ENCODE measurements at regions not wholly inside any gene's neighbourhood (a gene's known extent, or its start where the extent isn't known, plus 50 kb on each side); places are given as distances from the start of the nearest gene placed in this dataset.
"Not testable (repeated sequence)": the region's sequence is repeated elsewhere in the genome, so short reads cannot be mapped to it uniquely, and the experiment has no call there.

GRCh38 chr5:86228147-86228546 lies 389.6 kb upstream of the COX7C start:
- no peaks in the 10 kb centered on the region for H3K36me3 ChIP-seq
- no peak overlapping the region for H3K27ac ChIP-seq
- H3K27me3 ChIP-seq = no peaks in the 10 kb centered on the region
- no peak overlapping the region for H3K4me3 ChIP-seq
- H3K4me1 ChIP-seq = no peaks in the 10 kb centered on the region
- no peaks in the 10 kb centered on the region for H3K9me3 ChIP-seq
- TF ChIP-seq, protein P1, sequence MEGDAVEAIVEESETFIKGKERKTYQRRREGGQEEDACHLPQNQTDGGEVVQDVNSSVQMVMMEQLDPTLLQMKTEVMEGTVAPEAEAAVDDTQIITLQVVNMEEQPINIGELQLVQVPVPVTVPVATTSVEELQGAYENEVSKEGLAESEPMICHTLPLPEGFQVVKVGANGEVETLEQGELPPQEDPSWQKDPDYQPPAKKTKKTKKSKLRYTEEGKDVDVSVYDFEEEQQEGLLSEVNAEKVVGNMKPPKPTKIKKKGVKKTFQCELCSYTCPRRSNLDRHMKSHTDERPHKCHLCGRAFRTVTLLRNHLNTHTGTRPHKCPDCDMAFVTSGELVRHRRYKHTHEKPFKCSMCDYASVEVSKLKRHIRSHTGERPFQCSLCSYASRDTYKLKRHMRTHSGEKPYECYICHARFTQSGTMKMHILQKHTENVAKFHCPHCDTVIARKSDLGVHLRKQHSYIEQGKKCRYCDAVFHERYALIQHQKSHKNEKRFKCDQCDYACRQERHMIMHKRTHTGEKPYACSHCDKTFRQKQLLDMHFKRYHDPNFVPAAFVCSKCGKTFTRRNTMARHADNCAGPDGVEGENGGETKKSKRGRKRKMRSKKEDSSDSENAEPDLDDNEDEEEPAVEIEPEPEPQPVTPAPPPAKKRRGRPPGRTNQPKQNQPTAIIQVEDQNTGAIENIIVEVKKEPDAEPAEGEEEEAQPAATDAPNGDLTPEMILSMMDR (IDR thresholded peaks at IDR 0.05) = no peak
- intact Hi-C loops (cut with DNase I) = no loop called here
- no peak for DNase-seq (ENCODE audit: low spot score in 2 of 2)

GRCh38 chr5:86232246-86232645 lies 385.5 kb upstream of the COX7C start:
- H3K27me3 ChIP-seq = no peaks in the 10 kb centered on the region
- H3K27ac ChIP-seq = no peak overlapping the region
- intact Hi-C loops (cut with DNase I) = no loop called here
- TF ChIP-seq, protein P1 (IDR thresholded peaks at IDR 0.05) = no peak
- no peak for DNase-seq (ENCODE audit: low spot score in 2 of 2)
- no peaks in the 10 kb centered on the region for H3K4me1 ChIP-seq
- no peaks in the 10 kb centered on the region for H3K36me3 ChIP-seq
- H3K9me3 ChIP-seq = no peaks in the 10 kb centered on the region
- no peak overlapping the region for H3K4me3 ChIP-seq

DNA sequence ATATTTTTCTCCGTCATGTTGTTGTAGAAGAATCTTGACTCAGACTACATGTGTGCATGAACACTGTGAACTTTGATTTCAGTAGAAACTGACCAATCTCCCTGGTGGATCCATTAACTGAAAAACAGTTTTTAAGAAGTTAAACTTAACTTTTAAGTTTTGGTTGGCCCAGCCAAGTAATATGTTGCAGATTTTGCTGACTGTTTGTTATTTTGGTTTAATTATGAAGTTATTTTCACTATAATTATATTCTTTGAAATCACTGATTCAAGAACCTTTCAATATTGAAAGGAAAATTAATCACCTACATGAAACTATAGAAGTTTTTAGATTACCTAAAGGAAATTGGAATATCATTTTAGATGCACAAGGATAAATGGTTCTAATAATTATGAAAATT lies 373.6 kb upstream of the COX7C start:
- H3K4me1 ChIP-seq = no peaks in the 10 kb centered on the region

DNA sequence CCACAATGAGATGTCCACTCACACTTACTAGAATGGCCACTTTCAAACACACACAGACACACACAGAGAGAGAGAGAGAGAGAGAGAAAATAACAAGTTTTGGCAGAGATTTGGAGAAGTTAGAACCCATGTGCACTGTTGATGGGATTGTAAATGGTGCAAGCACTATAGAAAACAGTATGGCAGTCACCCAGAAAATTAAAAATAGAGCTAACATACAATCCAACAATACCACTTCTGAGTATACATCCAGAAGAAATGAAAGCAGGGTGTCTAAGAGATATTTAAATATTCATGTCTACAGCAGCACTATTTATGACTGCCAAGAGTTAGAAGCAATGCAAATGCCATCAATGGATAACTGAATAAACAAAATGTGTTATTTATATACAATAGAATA lies 359.9 kb upstream of the COX7C start:
- Histone ChIP-seq H3K4me3 (no peak overlapping the region), H3K36me3 (no peaks in the 10 kb centered on the region), H3K27me3 (no peaks in the 10 kb centered on the region), H3K27ac (no peak overlapping the region), H3K4me1 (no peaks in the 10 kb centered on the region), H3K9me3 (no peaks in the 10 kb centered on the region)
- no peak for DNase-seq (ENCODE audit: low spot score in 2 of 2)
- intact Hi-C loops (cut with DNase I) = no loop called here
- TF ChIP-seq, protein P1 (IDR thresholded peaks at IDR 0.05) = no peak

More for the DNA sequence above, 373.6 kb upstream of the COX7C start:
- no peak overlapping the region for H3K4me3 ChIP-seq
- no peaks in the 10 kb centered on the region for H3K9me3 ChIP-seq
- intact Hi-C loops (cut with DNase I) = no loop called here
- H3K36me3 ChIP-seq = no peaks in the 10 kb centered on the region
- no peak overlapping the region for H3K27ac ChIP-seq
- H3K27me3 ChIP-seq = no peaks in the 10 kb centered on the region
- TF ChIP-seq, protein P1 (IDR thresholded peaks at IDR 0.05) = no peak
- DNase-seq (ENCODE audit: low spot score in 2 of 2) = no peak

GRCh38 chr5:86284400-86285190 lies 333.1 kb upstream of the COX7C start:
- H3K9me3 ChIP-seq; H3K27me3 ChIP-seq; DNase-seq (ENCODE audit: low spot score in 2 of 2); H3K4me1 ChIP-seq; H3K27ac ChIP-seq; intact Hi-C loops (cut with DNase I); H3K4me3 ChIP-seq; H3K36me3 ChIP-seq: not testable (repeated sequence)

DNA sequence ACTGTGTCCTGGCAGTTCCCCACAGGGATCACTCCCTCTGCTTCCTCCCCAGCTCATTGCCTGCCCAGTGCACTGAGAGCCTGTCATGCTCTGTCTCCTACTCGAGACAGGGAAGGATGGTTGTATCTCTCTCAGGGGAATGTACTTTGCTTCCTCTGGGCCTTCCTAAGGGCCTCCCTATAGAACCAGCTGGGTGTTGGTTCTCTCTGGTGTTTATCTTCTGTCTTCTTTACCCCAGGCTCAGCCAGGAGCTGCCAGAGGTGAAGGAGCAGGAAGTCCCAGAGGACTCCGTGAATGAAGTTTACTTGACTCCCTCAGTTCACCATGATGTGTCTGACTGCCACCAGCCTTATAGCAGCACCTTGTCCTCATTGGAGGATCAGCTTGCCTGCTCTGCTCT lies 330.3 kb upstream of the COX7C start:
- H3K36me3 ChIP-seq; H3K27me3 ChIP-seq; H3K4me1 ChIP-seq; intact Hi-C loops (cut with DNase I); H3K27ac ChIP-seq; DNase-seq (ENCODE audit: low spot score in 2 of 2); H3K4me3 ChIP-seq; H3K9me3 ChIP-seq: not testable (repeated sequence)

DNA sequence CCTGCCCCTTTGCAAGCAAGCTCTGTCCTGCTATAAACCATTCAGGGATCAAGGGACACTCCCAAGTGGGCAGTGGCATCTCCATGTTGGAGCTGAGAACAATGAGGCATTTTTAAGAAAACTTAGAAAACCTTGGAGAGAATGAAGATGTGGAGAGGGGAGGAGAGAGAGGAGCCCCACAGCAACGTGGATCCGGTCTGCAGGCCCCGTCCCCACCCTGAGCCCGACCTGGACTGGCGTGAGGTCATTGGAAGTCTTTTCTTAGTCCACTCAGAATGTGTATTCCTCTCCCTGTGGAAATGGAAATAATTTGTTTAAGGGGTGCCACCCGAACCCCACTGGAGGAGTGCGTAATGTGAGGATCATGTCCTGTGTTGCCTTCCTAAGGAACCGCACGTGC lies 328.0 kb upstream of the COX7C start:
- H3K27ac ChIP-seq; H3K36me3 ChIP-seq; intact Hi-C loops (cut with DNase I); H3K27me3 ChIP-seq; H3K4me3 ChIP-seq; H3K4me1 ChIP-seq; H3K9me3 ChIP-seq; DNase-seq (ENCODE audit: low spot score in 2 of 2): not testable (repeated sequence)

DNA sequence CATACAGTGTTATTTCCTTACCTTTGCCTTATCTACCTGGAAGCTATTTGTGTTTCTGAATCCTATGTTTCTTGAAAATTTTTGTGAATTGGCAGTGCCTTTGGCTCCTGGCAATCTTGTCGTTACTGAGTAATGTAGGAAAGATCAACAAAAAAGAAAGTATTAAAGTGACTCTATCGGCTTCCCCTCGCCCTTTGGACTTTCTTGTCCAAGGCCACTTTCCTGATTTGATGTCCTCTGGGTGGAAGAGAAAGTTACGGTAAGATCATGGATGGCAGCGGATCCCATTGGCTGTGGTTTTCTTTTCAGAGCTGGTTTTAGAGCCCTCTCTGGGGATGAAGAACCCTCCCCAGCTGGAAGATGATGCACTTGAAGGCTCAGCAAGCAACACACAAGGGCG lies 324.9 kb upstream of the COX7C start:
- intact Hi-C loops (cut with DNase I); H3K9me3 ChIP-seq; H3K27me3 ChIP-seq; H3K4me1 ChIP-seq; H3K27ac ChIP-seq; H3K36me3 ChIP-seq; DNase-seq (ENCODE audit: low spot score in 2 of 2); H3K4me3 ChIP-seq: not testable (repeated sequence)

DNA sequence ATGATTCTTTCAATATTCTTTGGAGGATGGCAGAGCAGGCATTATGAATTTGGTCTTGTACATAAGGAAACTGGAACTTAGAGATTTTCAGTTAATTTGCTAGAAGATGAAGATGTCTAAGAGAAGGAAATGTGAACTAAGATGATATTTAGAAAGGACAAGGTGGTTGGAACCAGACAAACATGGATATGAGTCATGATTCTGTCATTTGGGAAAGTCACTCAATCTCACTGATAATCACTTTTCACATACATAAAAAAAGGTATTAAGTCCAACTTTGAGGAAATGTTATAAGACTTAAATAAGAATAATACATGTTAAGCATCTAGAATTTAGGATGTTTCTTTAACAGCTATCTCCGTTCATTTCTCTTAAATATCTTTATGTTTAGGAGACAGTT lies 315.1 kb upstream of the COX7C start:
- H3K36me3 ChIP-seq; intact Hi-C loops (cut with DNase I); H3K9me3 ChIP-seq; DNase-seq (ENCODE audit: low spot score in 2 of 2); H3K4me1 ChIP-seq; H3K27ac ChIP-seq; H3K4me3 ChIP-seq; H3K27me3 ChIP-seq: not testable (repeated sequence)

All from ascending aorta (tissue), 2 donors.